ENCODE measurements at regions not wholly inside any gene's neighbourhood (a gene's known extent, or its start where the extent isn't known, plus 50 kb on each side); places are given as distances from the start of the nearest gene placed in this dataset.

- Histone ChIP-seq H4K20me1 (replicated peaks; ENCODE audit: control insufficient read depth, insufficient read depth, low read length) (no peaks in the 10 kb centered on the region), H3K9ac (ENCODE audit: insufficient read depth in 1 of 2, low read depth in 2 of 2, low read length in 2 of 2) (no peak overlapping the region), H3K4me2 (ENCODE audit: insufficient read depth, low read length) (no peak overlapping the region), H3K9me1 (ENCODE audit: control insufficient read depth, insufficient read depth, low read length) (no peaks in the 10 kb centered on the region), H3K27ac (ENCODE audit: extremely low read depth, low read depth, low read length) (no peak overlapping the region), H3K36me3 (ENCODE audit: control insufficient read depth, insufficient read depth, low read length) (no peaks in the 10 kb centered on the region), H2AFZ (ENCODE audit: low read depth, low read length) (no peak overlapping the region), H3K4me1 (replicated peaks in 1 of 2; ENCODE audit: control insufficient read depth in 2 of 2, insufficient read depth in 2 of 2, low read length in 2 of 2) (no peaks in the 10 kb centered on the region), H3K79me2 (ENCODE audit: control insufficient read depth, insufficient read depth, low read length) (no peaks in the 10 kb centered on the region), H3K4me3 (no peak overlapping the region), H3K27me3 (ENCODE audit: control insufficient read depth in 2 of 2, insufficient read depth in 2 of 2, low read length in 2 of 2) (no peaks in the 10 kb centered on the region), H3K9me3 (replicated peaks; ENCODE audit: control insufficient read depth, insufficient read depth, low read depth, low read length) (no peaks in the 10 kb centered on the region)
- BruUV-seq (replicated peaks): no TSS peak
- intact Hi-C loops (cut with micrococcal nuclease) (no loop called here), in situ Hi-C loops (cut with MboI) (no loop called here)
- ChIA-PET CTCF (ENCODE audit: low intra/inter-chr PET ratio) (no interaction called here), POLR2A (no interaction called here)
- no peak for ATAC-seq
- no peak for FAIRE-seq
- no peak for TF ChIP-seq ARID3B (CRISPR knock-in tag; IDR thresholded peaks at IDR 0.05; ENCODE audit: borderline replicate concordance)
- TF ChIP-seq NONO (IDR thresholded peaks at IDR 0.05; ENCODE audit: low read depth in 2 of 2, low read length in 1 of 2): no peak
- no peak for TF ChIP-seq ZNF217 (CRISPR knock-in tag; IDR thresholded peaks at IDR 0.05)
- TF ChIP-seq MLX (CRISPR knock-in tag; conservative IDR thresholded peaks at IDR 0.05): no peak
- TF ChIP-seq SIN3B (IDR thresholded peaks at IDR 0.05; ENCODE audit: low read depth): no peak
- no peak for TF ChIP-seq RNF2 (IDR thresholded peaks at IDR 0.05)
- TF ChIP-seq KDM4B (IDR thresholded peaks at IDR 0.05; ENCODE audit: borderline replicate concordance in 2 of 2, low read depth in 1 of 2): no peak
- no peak for DNase-seq (ENCODE audit: extremely low read depth in 1 of 4, low spot score in 3 of 4)
- 0% methylated on average over 1 of the region's 1 CpG for WGBS (ENCODE audit: insufficient coverage, low coverage, missing lambda C conversion rate)
These were observed 779.5 kb upstream of the LRRTM1 start for GRCh38 chr2:81084101-81084500.
